Activated CD8-positive, alpha-beta T cell treated with anti-CD3 and anti-CD28 coated beads for 36 hours (primary cell): ENCODE measurements at regions not wholly inside any gene's neighbourhood (a gene's known extent, or its start where the extent isn't known, plus 50 kb on each side); places are given as distances from the start of the nearest gene placed in this dataset.

Experiments
- ATAC-seq: fragments of 200-7000 bp; cut with Tn5 transposase; one replicate; pipeline ENCODE4 v1.10.0; 2021; ENCODE audit warnings: mild to moderate bottlenecking, moderate library complexity
- CTCF ChIA-PET: fragments of 350-600 bp; sonication (Branson Sonifier 250); formaldehyde crosslinking; loops from one replicate; lab custom pipeline; 2021; ENCODE audit warnings: antibody characterized with exemption; lab: Charles Lee
- POLR2A ChIA-PET: fragments of 350-600 bp; sonication (Branson Sonifier 250); formaldehyde crosslinking; loops from one replicate; lab custom pipeline; 2021; ENCODE audit warnings: antibody characterized with exemption; lab: Charles Lee
- DNase-seq: peaks from one replicate; pipeline ENCODE4 v3.0.0-alpha.2; 2020
- H3K27ac Mint-ChIP-seq: one replicate; pipeline ENCODE4 v1.8.0; 2021; ENCODE audit warnings: mild to moderate bottlenecking, mixed read lengths
- H3K27me3 Mint-ChIP-seq: one replicate; pipeline ENCODE4 v1.8.0; 2021; ENCODE audit warnings: mixed read lengths
- H3K36me3 Mint-ChIP-seq: one replicate; pipeline ENCODE4 v1.8.0; 2021; ENCODE audit warnings: low read depth, mixed read lengths
- H3K4me1 Mint-ChIP-seq: one replicate; pipeline ENCODE4 v1.8.0; 2021; ENCODE audit warnings: low read depth, mixed read lengths
- H3K4me3 Mint-ChIP-seq: one replicate; pipeline ENCODE4 v1.8.0; 2021; ENCODE audit warnings: mild to moderate bottlenecking, moderate library complexity, mixed read lengths
- H3K9me3 Mint-ChIP-seq: one replicate; pipeline ENCODE4 v1.8.0; 2021; ENCODE audit warnings: mixed read lengths
- intact Hi-C: fragments of 100-400 bp; cut with micrococcal nuclease; formaldehyde crosslinking; loops from one replicate; pipeline ENCODE4 v1.10.0; 2022
- TF ChIP-seq, protein P1 (sequence below): fragments of 200-600 bp; IDR thresholded peaks from one replicate; pipeline ENCODE4 v1.8.0; 2022; ENCODE audit warnings: antibody characterized with exemption, mild to moderate bottlenecking

DNA sequence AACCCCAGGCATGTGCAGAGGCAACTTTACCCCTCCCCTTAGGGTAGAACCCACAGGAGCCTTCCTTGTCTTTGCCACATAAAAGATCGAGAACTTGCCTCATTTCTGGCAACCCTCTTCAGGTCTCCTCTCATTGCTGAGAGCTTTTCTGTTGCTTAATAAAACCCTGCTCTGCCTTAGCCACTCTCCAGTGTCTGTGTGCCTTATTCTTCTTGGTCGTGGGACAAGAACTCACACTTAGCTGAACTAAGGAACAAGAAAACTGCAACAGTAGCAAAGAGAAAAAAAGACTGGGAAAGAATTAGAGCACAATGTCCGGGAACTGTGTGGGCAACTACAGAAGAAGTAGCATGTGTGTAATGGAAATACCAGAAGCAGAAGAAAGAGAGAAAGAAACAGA lies 56.2 kb upstream of the SMIM21 start:
- DNase-seq (no peak), ATAC-seq (no peak)
- Mint-ChIP-seq H3K36me3 (no peaks in the 10 kb centered on the region), H3K27me3 (peaks cover 28% of the 10 kb centered on the region), H3K9me3 (peaks cover 8% of the 10 kb centered on the region), H3K4me1 (no peaks in the 10 kb centered on the region), H3K4me3 (no peak overlapping the region), H3K27ac (no peak overlapping the region)
- CTCF ChIA-PET, result no interaction called here
- intact Hi-C loops, result no loop called here
- TF ChIP-seq, protein P1, sequence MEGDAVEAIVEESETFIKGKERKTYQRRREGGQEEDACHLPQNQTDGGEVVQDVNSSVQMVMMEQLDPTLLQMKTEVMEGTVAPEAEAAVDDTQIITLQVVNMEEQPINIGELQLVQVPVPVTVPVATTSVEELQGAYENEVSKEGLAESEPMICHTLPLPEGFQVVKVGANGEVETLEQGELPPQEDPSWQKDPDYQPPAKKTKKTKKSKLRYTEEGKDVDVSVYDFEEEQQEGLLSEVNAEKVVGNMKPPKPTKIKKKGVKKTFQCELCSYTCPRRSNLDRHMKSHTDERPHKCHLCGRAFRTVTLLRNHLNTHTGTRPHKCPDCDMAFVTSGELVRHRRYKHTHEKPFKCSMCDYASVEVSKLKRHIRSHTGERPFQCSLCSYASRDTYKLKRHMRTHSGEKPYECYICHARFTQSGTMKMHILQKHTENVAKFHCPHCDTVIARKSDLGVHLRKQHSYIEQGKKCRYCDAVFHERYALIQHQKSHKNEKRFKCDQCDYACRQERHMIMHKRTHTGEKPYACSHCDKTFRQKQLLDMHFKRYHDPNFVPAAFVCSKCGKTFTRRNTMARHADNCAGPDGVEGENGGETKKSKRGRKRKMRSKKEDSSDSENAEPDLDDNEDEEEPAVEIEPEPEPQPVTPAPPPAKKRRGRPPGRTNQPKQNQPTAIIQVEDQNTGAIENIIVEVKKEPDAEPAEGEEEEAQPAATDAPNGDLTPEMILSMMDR, result no peak
- POLR2A ChIA-PET, result no interaction called here

DNA sequence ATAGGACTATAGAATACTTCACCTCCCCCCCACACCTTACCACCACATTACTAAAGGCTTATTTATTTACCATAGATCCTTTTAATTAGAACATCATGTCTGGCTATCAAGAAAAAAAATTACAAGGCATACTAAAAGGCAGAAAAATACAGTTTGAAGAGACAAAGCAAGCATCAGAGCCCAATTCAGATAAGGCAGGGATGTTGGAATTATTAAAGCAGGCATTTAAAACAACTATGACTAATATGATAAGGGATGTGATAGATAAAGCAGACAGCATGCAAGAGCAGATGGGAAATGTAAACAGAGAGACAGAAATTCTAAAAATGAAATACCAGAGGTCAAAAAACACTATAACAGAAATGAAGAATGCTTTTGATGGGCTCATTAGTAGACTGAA lies 55.4 kb upstream of the SMIM21 start:
- intact Hi-C loops, result no loop called here
- Mint-ChIP-seq H3K27me3 (peaks cover 26% of the 10 kb centered on the region), H3K4me1 (no peaks in the 10 kb centered on the region), H3K27ac (no peak overlapping the region), H3K36me3 (no peaks in the 10 kb centered on the region), H3K4me3 (no peak overlapping the region), H3K9me3 (peaks cover 8% of the 10 kb centered on the region)
- no peak for ATAC-seq
- ChIA-PET POLR2A (no interaction called here), CTCF (no interaction called here)
- no peak for DNase-seq
- TF ChIP-seq, protein P1, result no peak

DNA sequence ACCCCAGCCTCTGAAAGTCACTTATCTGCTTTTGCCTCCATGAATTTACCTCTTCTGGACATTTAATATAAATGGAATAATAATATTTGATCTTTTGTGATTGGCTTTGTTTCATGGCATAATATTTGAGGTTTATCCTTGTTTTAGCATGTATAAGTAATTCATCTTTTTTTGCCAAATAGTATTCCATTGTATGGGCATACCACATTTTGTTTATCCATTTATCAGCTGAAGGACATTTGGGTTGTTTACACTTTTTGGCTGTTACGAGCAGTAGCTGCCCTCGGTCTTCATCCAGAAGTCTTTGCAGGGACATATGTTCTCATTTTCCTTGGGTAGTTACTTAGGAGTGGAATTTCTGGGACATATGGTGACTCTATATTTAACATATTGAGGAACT lies 53.0 kb upstream of the SMIM21 start:
- TF ChIP-seq, protein P1, result no peak
- intact Hi-C loops, result no loop called here
- Mint-ChIP-seq H3K9me3 (peaks cover 8% of the 10 kb centered on the region), H3K4me3 (no peak overlapping the region), H3K27me3 (peaks cover 17% of the 10 kb centered on the region), H3K4me1 (no peaks in the 10 kb centered on the region), H3K27ac (no peak overlapping the region), H3K36me3 (no peaks in the 10 kb centered on the region)
- ChIA-PET CTCF (interaction anchor here (1.0 kb wide), 1 partner anchor 859 kb away, joined by 4 read pairs; no protein-coding TSS in a partner anchor), POLR2A (no interaction called here)
- no peak for ATAC-seq
- no peak for DNase-seq

DNA sequence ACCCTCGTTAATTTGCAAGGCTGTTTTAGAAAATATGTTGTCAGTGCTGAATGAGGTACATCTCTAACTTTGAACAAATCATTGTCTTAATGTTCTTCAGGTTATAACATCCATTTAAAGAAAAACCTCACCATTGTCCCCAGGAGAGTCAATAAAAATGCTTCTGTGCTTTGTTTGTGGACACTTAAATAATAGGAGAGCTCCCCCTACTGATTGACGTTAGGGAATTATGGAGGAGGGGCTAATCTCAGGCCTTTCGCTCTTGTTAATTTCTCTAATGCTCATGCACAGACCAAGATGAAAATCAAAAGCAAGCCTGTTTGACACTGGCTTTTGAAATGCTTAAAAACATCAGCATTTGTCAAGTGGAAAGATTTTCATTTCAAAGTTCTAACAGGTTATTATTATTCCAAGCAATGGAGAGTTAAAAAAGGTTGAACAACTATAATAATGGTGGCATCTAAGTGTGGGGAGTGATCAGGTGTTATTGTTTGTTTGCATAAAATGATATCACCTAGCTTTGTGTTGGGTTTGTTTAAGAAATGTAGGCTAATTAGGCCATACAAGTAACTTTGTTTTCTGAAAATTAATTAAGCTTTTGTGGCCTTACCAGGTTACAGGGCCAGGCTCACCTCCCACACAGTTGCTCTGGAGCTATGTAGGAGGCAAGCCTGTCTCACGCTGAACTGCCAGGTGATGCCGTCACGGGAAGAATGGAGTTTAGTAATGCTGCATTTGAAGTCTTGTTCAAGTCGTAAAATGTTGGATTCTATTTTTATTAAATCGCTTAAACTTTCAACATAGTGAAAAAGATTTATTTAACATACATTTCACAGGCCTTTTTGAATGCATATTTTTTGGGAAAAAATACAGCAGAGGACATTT lies 51.7 kb upstream of the SMIM21 start:
- TF ChIP-seq, protein P1, result peak; percentile 74
- intact Hi-C loops, result no loop called here
- H3K36me3 Mint-ChIP-seq, result no peaks in the 10 kb centered on the region
- H3K4me3 Mint-ChIP-seq, result no peak overlapping the region
- ATAC-seq (peak; percentile 62), DNase-seq (peak; percentile 9)
- peaks cover 8% of the 10 kb centered on the region for H3K9me3 Mint-ChIP-seq
- ChIA-PET POLR2A (no interaction called here), CTCF (interaction anchor here (0.7 to 1.6 kb wide), 11 partner anchors 9 to 858 kb away, joined by 3 to 9 read pairs (median 3); no protein-coding TSS in a partner anchor)
- H3K27ac Mint-ChIP-seq, result no peak overlapping the region
- H3K4me1 Mint-ChIP-seq, result no peaks in the 10 kb centered on the region
- H3K27me3 Mint-ChIP-seq, result peaks cover 15% of the 10 kb centered on the region

DNA sequence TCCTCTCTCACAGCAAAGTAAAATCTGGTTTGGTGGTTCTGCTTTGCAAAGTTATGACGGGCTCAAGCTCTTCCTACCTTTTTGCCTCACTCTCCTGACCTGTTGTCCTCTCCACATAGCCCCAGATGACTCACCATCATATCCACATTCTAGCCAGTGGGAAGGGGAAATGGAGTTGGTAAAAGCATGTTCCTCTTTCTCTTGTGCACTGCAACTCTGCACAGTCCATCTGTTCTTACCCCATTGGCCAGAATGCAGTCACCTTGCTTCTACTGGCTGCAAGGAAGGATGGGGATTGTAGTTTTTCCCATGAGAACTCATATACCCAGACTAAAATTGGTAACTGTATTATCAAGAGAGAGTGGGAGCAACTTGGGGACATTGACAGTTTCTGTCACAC lies 50.4 kb upstream of the SMIM21 start:
- Mint-ChIP-seq H3K9me3 (peaks cover under 1% of the 10 kb centered on the region), H3K4me1 (no peaks in the 10 kb centered on the region), H3K4me3 (no peak overlapping the region), H3K27me3 (peaks cover 8% of the 10 kb centered on the region), H3K27ac (no peak overlapping the region), H3K36me3 (no peaks in the 10 kb centered on the region)
- ChIA-PET CTCF (interaction anchor here (0.7 to 1.6 kb wide), 6 partner anchors 8 to 825 kb away, joined by 3 to 9 read pairs (median 3); no protein-coding TSS in a partner anchor), POLR2A (no interaction called here)
- DNase-seq (no peak), ATAC-seq (no peak)
- intact Hi-C loops, result no loop called here
- TF ChIP-seq, protein P1, result no peak
